Muscle of leg (tissue), 3 donors: ENCODE measurements at regions not wholly inside any gene's neighbourhood (a gene's known extent, or its start where the extent isn't known, plus 50 kb on each side); places are given as distances from the start of the nearest gene placed in this dataset.

Source experiments
- DNase-seq: peaks from one replicate; pipeline ENCODE4 v3.0.0; 2013
- H3K27ac ChIP-seq: one replicate; pipeline ENCODE4 v1.5.1; 2013; ENCODE audit warnings: mild to moderate bottlenecking, low read length, control low read depth
- H3K27me3 ChIP-seq: one replicate; pipeline ENCODE4 v1.6.1; 2013; ENCODE audit warnings: low read length; ENCODE audit not compliant: control insufficient read depth, insufficient read depth
- H3K36me3 ChIP-seq: one replicate; pipeline ENCODE4 v1.6.1; 2013; ENCODE audit warnings: low read length; ENCODE audit not compliant: control insufficient read depth, insufficient read depth
- H3K4me1 ChIP-seq: one replicate; pipeline ENCODE4 v1.6.1; 2013; ENCODE audit warnings: low read length; ENCODE audit not compliant: control insufficient read depth, insufficient read depth
- H3K4me3 ChIP-seq: one replicate; pipeline ENCODE4 v1.5.1; 2013; ENCODE audit warnings: low read length, control low read depth
- H3K9me3 ChIP-seq: replicated peaks from 2 replicates; pipeline ENCODE4 v1.6.1; 2013; ENCODE audit warnings: low read depth, low read length; ENCODE audit not compliant: control insufficient read depth
- WGBS: methylation state at CpG from one replicate; pipeline ENCODE4 v1.1.5; 2013; ENCODE audit warnings: missing lambda C conversion rate; ENCODE audit not compliant: insufficient coverage; 5-methylcytosine and 5-hydroxymethylcytosine counted together

- Histone ChIP-seq H3K9me3 (no peaks in the 10 kb centered on the region), H3K27me3 (no peaks in the 10 kb centered on the region), H3K27ac (no peak overlapping the region), H3K4me3 (no peak overlapping the region), H3K36me3 (no peaks in the 10 kb centered on the region), H3K4me1 (no peaks in the 10 kb centered on the region)
- no peak for DNase-seq
- WGBS = no CpG with 5 or more reads among the region's 2 CpGs
Observed at GRCh38 chr6:91436448-91436847, 849.6 kb upstream of the MAP3K7 start.

- Histone ChIP-seq H3K27me3 (no peaks in the 10 kb centered on the region), H3K9me3 (no peaks in the 10 kb centered on the region), H3K36me3 (no peaks in the 10 kb centered on the region), H3K4me1 (no peaks in the 10 kb centered on the region), H3K27ac (no peak overlapping the region), H3K4me3 (no peak overlapping the region)
- WGBS = no CpG with 5 or more reads among the region's 1 CpG
- no peak for DNase-seq
Observed at GRCh38 chr6:91435630-91436029, 848.8 kb upstream of the MAP3K7 start.

- DNase-seq = no peak
- Histone ChIP-seq H3K27ac (no peak overlapping the region), H3K36me3 (no peaks in the 10 kb centered on the region), H3K4me3 (no peak overlapping the region), H3K27me3 (no peaks in the 10 kb centered on the region), H3K4me1 (no peaks in the 10 kb centered on the region), H3K9me3 (no peaks in the 10 kb centered on the region)
- no CpG with 5 or more reads among the region's 2 CpGs for WGBS
Observed at GRCh38 chr6:91434576-91434975, 847.7 kb upstream of the MAP3K7 start.

GRCh38 chr6:91433660-91434534 lies 847.0 kb upstream of the MAP3K7 start:
- Histone ChIP-seq H3K9me3 (no peaks in the 10 kb centered on the region), H3K27ac (peak overlapping the region; percentile 32), H3K4me3 (no peak overlapping the region), H3K36me3 (no peaks in the 10 kb centered on the region), H3K27me3 (no peaks in the 10 kb centered on the region), H3K4me1 (no peaks in the 10 kb centered on the region)
- 6% methylated on average over 2 of the region's 4 CpGs for WGBS
- peak; percentile 63 for DNase-seq

GRCh38 chr6:91428953-91429560 lies 842.2 kb upstream of the MAP3K7 start:
- DNase-seq = no peak
- no peaks in the 10 kb centered on the region for H3K9me3 ChIP-seq
- no peaks in the 10 kb centered on the region for H3K27me3 ChIP-seq
- no peak overlapping the region for H3K27ac ChIP-seq
- H3K4me1 ChIP-seq = no peaks in the 10 kb centered on the region
- H3K4me3 ChIP-seq = no peak overlapping the region
- H3K36me3 ChIP-seq = no peaks in the 10 kb centered on the region

GRCh38 chr6:91428296-91428695 lies 841.4 kb upstream of the MAP3K7 start:
- H3K4me3 ChIP-seq = no peak overlapping the region
- no peaks in the 10 kb centered on the region for H3K27me3 ChIP-seq
- no peak overlapping the region for H3K27ac ChIP-seq
- no peak for DNase-seq
- H3K9me3 ChIP-seq = no peaks in the 10 kb centered on the region
- WGBS = no CpG with 5 or more reads among the region's 3 CpGs
- H3K36me3 ChIP-seq = no peaks in the 10 kb centered on the region
- no peaks in the 10 kb centered on the region for H3K4me1 ChIP-seq

GRCh38 chr6:91420243-91420642 lies 833.4 kb upstream of the MAP3K7 start:
- Histone ChIP-seq H3K36me3 (no peaks in the 10 kb centered on the region), H3K4me1 (no peaks in the 10 kb centered on the region), H3K27ac (no peak overlapping the region), H3K27me3 (no peaks in the 10 kb centered on the region), H3K4me3 (no peak overlapping the region), H3K9me3 (peaks cover 6% of the 10 kb centered on the region)
- no CpG with 5 or more reads among the region's 1 CpG for WGBS
- no peak for DNase-seq

GRCh38 chr6:91415031-91415605 lies 828.2 kb upstream of the MAP3K7 start:
- H3K27ac ChIP-seq = no peak overlapping the region
- no peaks in the 10 kb centered on the region for H3K4me1 ChIP-seq
- DNase-seq = no peak
- WGBS = no CpG with 5 or more reads among the region's 4 CpGs
- no peaks in the 10 kb centered on the region for H3K27me3 ChIP-seq
- peaks cover 4% of the 10 kb centered on the region for H3K9me3 ChIP-seq
- no peak overlapping the region for H3K4me3 ChIP-seq
- no peaks in the 10 kb centered on the region for H3K36me3 ChIP-seq

- DNase-seq = no peak
- H3K27me3 ChIP-seq = no peaks in the 10 kb centered on the region
Observed at GRCh38 chr6:91412532-91412931, 825.7 kb upstream of the MAP3K7 start.

GRCh38 chr6:91407706-91408105 lies 820.8 kb upstream of the MAP3K7 start:
- Histone ChIP-seq H3K4me3 (no peak overlapping the region), H3K27ac (no peak overlapping the region), H3K9me3 (peaks cover 3% of the 10 kb centered on the region), H3K27me3 (no peaks in the 10 kb centered on the region), H3K36me3 (no peaks in the 10 kb centered on the region), H3K4me1 (no peaks in the 10 kb centered on the region)
- WGBS = no CpG with 5 or more reads among the region's 3 CpGs
- DNase-seq = no peak

More at GRCh38 chr6:91412532-91412931, 825.7 kb upstream of the MAP3K7 start:
- H3K9me3 ChIP-seq = peaks cover 3% of the 10 kb centered on the region
- H3K27ac ChIP-seq = no peak overlapping the region
- H3K4me3 ChIP-seq = no peak overlapping the region
- no CpG with 5 or more reads among the region's 3 CpGs for WGBS
- no peaks in the 10 kb centered on the region for H3K36me3 ChIP-seq
- no peaks in the 10 kb centered on the region for H3K4me1 ChIP-seq
